Body of pancreas (tissue), 4 donors: ENCODE measurements at regions not wholly inside any gene's neighbourhood (a gene's known extent, or its start where the extent isn't known, plus 50 kb on each side); places are given as distances from the start of the nearest gene placed in this dataset.

ENCODE experiments used
- ATAC-seq: fragments of 150-250 bp; one replicate; pipeline ENCODE4 v1.9.1; 2016
- DNase-seq, 4 donors: peaks; one replicate each; pipeline ENCODE4 v3.0.0-alpha.2; 2019
- H3K27ac ChIP-seq, 4 donors: fragments of 200-600 bp; sonication (generic); 1 replicate in 3 of 4; 2 replicates in 1 of 4; pipeline versions ENCODE4 v1.5.1 to v1.6.1; 2016 to 2019; ENCODE audit warnings: mild to moderate bottlenecking in 1 of 4, mixed read lengths in 1 of 4, moderate library complexity in 1 of 4
- H3K27me3 ChIP-seq, 2 donors: fragments of 200-600 bp; sonication (generic); one replicate each; pipeline ENCODE4 v1.6.0; 2016; ENCODE audit warnings: mild to moderate bottlenecking in 1 of 2
- H3K36me3 ChIP-seq, 2 donors: fragments of 200-600 bp; sonication (generic); replicated peaks in 1 of 2; 2 replicates each; pipeline ENCODE4 v1.5.1; 2016; ENCODE audit warnings: low read depth in 2 of 2; ENCODE audit not compliant: insufficient read depth in 1 of 2
- H3K4me1 ChIP-seq: fragments of 200-600 bp; sonication (generic); one replicate; pipeline ENCODE4 v1.6.0; 2016
- H3K4me3 ChIP-seq, 2 donors: fragments of 200-600 bp; sonication (generic); 1 replicate in 1 of 2; 2 replicates in 1 of 2; pipeline ENCODE4 v1.5.1; 2016 to 2019
- H3K9me3 ChIP-seq, 3 donors: fragments of 200-600 bp; sonication (generic); 1 replicate in 2 of 3; 2 replicates in 1 of 3; pipeline ENCODE4 v1.5.1; 2016
- CTCF ChIP-seq, 7 experiments: fragments of 450-650 bp in 4 of 7; fragments of 200-600 bp in 3 of 7; sonication (generic) in 3 of 7; IDR thresholded peaks; one replicate each; pipeline ENCODE4 v1.5.1; 2016 to 2019; ENCODE audit warnings: antibody characterized with exemption in 7 of 7
- POLR2A ChIP-seq, 3 donors: fragments of 450-650 bp; IDR thresholded peaks; one replicate each; pipeline ENCODE4 v1.6.1; 2016; ENCODE audit warnings: antibody characterized with exemption in 3 of 3, mild to moderate bottlenecking in 2 of 3
- WGBS, 2 donors: methylation state at CpG; one replicate each; pipeline ENCODE4 v1.1.5; 2017; 5-methylcytosine and 5-hydroxymethylcytosine counted together
- intact Hi-C: fragments of 100-400 bp; cut with DNase I; formaldehyde crosslinking; loops from one replicate; pipeline ENCODE4 v1.15.1; 2023

- Histone ChIP-seq H3K4me3 (no peak overlapping the region), H3K36me3 (no peaks in the 10 kb centered on the region), H3K9me3 (no peaks in the 10 kb centered on the region), H3K27ac (no peak overlapping the region), H3K27me3 (no peaks in the 10 kb centered on the region), H3K4me1 (no peaks in the 10 kb centered on the region)
- TF ChIP-seq POLR2A (IDR thresholded peaks at IDR 0.05) (no peak), CTCF (IDR thresholded peaks at IDR 0.05) (no peak)
- ATAC-seq (no peak), DNase-seq (no peak)
- 48 to 50% methylated on average over 5 of the region's 5 CpGs for WGBS, 2 donors
- intact Hi-C loops = no loop called here
Observed at GRCh38 chr4:188657365-188657764, 518.1 kb downstream of the TRIML1 start.

GRCh38 chr4:188658958-188659522, 519.8 kb downstream of the TRIML1 start:
- no peaks in the 10 kb centered on the region for H3K4me1 ChIP-seq
- H3K4me3 ChIP-seq = no peak overlapping the region
- H3K27me3 ChIP-seq = no peaks in the 10 kb centered on the region
- ATAC-seq (no peak), DNase-seq (no peak)
- 83 to 89% methylated on average over 16 to 46 of the region's 48 CpGs for WGBS, 2 donors
- TF ChIP-seq CTCF (IDR thresholded peaks at IDR 0.05) = no peak
- no peak for TF ChIP-seq POLR2A (IDR thresholded peaks at IDR 0.05)
- intact Hi-C loops = no loop called here
- no peaks in the 10 kb centered on the region for H3K9me3 ChIP-seq
- H3K27ac ChIP-seq = no peak overlapping the region
- H3K36me3 ChIP-seq = no peaks in the 10 kb centered on the region

GRCh38 chr4:188660796-188661195, 521.6 kb downstream of the TRIML1 start:
- no peaks in the 10 kb centered on the region for H3K9me3 ChIP-seq
- no peak for TF ChIP-seq CTCF (IDR thresholded peaks at IDR 0.05)
- no peak for TF ChIP-seq POLR2A (IDR thresholded peaks at IDR 0.05)
- 75 to 82% methylated on average over 5 to 7 of the region's 7 CpGs for WGBS, 2 donors
- no peak overlapping the region for H3K27ac ChIP-seq
- DNase-seq = no peak
- H3K36me3 ChIP-seq = no peaks in the 10 kb centered on the region
- no peaks in the 10 kb centered on the region for H3K27me3 ChIP-seq
- intact Hi-C loops = no loop called here
- H3K4me1 ChIP-seq = no peaks in the 10 kb centered on the region
- ATAC-seq = no peak
- H3K4me3 ChIP-seq = no peak overlapping the region

- intact Hi-C loops = no loop called here
- no peaks in the 10 kb centered on the region for H3K36me3 ChIP-seq
- H3K27me3 ChIP-seq = no peaks in the 10 kb centered on the region
- TF ChIP-seq POLR2A (IDR thresholded peaks at IDR 0.05) (no peak), CTCF (IDR thresholded peaks at IDR 0.05) (no peak)
- 61 to 79% methylated on average over 2 of the region's 2 CpGs for WGBS, 2 donors
- no peaks in the 10 kb centered on the region for H3K4me1 ChIP-seq
- no peaks in the 10 kb centered on the region for H3K9me3 ChIP-seq
- H3K27ac ChIP-seq = no peak overlapping the region
- ATAC-seq = no peak
- H3K4me3 ChIP-seq = no peak overlapping the region
- no peak for DNase-seq
Observed at GRCh38 chr4:188661502-188661901, 522.3 kb downstream of the TRIML1 start.

GRCh38 chr4:188663369-188663768, 524.1 kb downstream of the TRIML1 start:
- H3K36me3 ChIP-seq = no peaks in the 10 kb centered on the region
- no peaks in the 10 kb centered on the region for H3K27me3 ChIP-seq
- DNase-seq (no peak), ATAC-seq (no peak)
- TF ChIP-seq CTCF (IDR thresholded peaks at IDR 0.05) (no peak), POLR2A (IDR thresholded peaks at IDR 0.05) (no peak)
- intact Hi-C loops = no loop called here
- H3K4me3 ChIP-seq = no peak overlapping the region
- H3K4me1 ChIP-seq = no peaks in the 10 kb centered on the region
- H3K9me3 ChIP-seq = no peaks in the 10 kb centered on the region
- no peak overlapping the region for H3K27ac ChIP-seq
- 77 to 78% methylated on average over 9 of the region's 9 CpGs for WGBS, 2 donors
